Lung (tissue), 11 donors: ENCODE measurements at regions not wholly inside any gene's neighbourhood (a gene's known extent, or its start where the extent isn't known, plus 50 kb on each side); places are given as distances from the start of the nearest gene placed in this dataset.

Experiments used
- ATAC-seq: fragments of 200-7000 bp; cut with Tn5 transposase; one replicate; pipeline ENCODE4 v1.9.1; 2020; ENCODE audit warnings: moderate number of reproducible peaks; ENCODE audit not compliant: insufficient read depth, low FRiP score
- DNase-seq, 3 donors: peaks; one replicate each; pipeline ENCODE4 v3.0.0-alpha.2; 2013 to 2017
- H3K27ac ChIP-seq, 2 donors: one replicate each; pipeline ENCODE4 v1.5.1; 2013; ENCODE audit warnings: mild to moderate bottlenecking in 2 of 2, moderate library complexity in 2 of 2, control low read depth in 1 of 2, inconsistent platforms in 1 of 2, low read depth in 1 of 2, low read length in 1 of 2
- H3K27me3 ChIP-seq, 3 donors: one replicate each; pipeline ENCODE4 v1.5.1; 2013; ENCODE audit warnings: low read length in 2 of 3; ENCODE audit not compliant: control insufficient read depth in 3 of 3, insufficient read depth in 3 of 3
- H3K36me3 ChIP-seq, 4 donors: one replicate each; pipeline ENCODE4 v1.5.1; 2013; ENCODE audit warnings: low read length in 4 of 4, mild to moderate bottlenecking in 1 of 4, moderate library complexity in 1 of 4; ENCODE audit not compliant: control insufficient read depth in 4 of 4, insufficient read depth in 4 of 4
- H3K4me1 ChIP-seq, 5 donors: one replicate each; pipeline ENCODE4 v1.5.1; 2013; ENCODE audit warnings: low read length in 5 of 5, mild to moderate bottlenecking in 2 of 5, moderate library complexity in 1 of 5; ENCODE audit not compliant: control insufficient read depth in 5 of 5, insufficient read depth in 5 of 5
- H3K4me3 ChIP-seq: one replicate; pipeline ENCODE4 v1.5.1; 2013; ENCODE audit warnings: mild to moderate bottlenecking, control low read depth, moderate library complexity
- H3K9ac ChIP-seq, 2 donors: one replicate each; pipeline ENCODE4 v1.5.1; 2013; ENCODE audit warnings: low read length in 2 of 2, control low read depth in 1 of 2; ENCODE audit not compliant: insufficient read depth in 1 of 2
- H3K9me3 ChIP-seq, 4 donors: one replicate each; pipeline ENCODE4 v1.5.1; 2013; ENCODE audit warnings: low read length in 3 of 4, mild to moderate bottlenecking in 1 of 4, moderate library complexity in 1 of 4; ENCODE audit not compliant: control insufficient read depth in 4 of 4, insufficient read depth in 3 of 4
- WGBS, 2 donors: extraction: QIAGEN DNeasy Blood & Tissue Kit; methylation state at CpG; one replicate each; pipeline ENCODE4 v1.1.7; 2013; 5-methylcytosine and 5-hydroxymethylcytosine counted together
- TF ChIP-seq, protein P1 (sequence below): IDR thresholded peaks from 2 replicates; pipeline ENCODE4 v1.5.1; 2012; ENCODE audit warnings: mild to moderate bottlenecking; ENCODE audit errors: control extremely low read depth, extremely low read depth
- donor health status: control.
- donor health status: control.
- donor health status: Bipolar disorder and iron deficiency.
- donor health status: healthy.
- donor health status: DM: yes; HTN: yes; CAD: no.

DNA sequence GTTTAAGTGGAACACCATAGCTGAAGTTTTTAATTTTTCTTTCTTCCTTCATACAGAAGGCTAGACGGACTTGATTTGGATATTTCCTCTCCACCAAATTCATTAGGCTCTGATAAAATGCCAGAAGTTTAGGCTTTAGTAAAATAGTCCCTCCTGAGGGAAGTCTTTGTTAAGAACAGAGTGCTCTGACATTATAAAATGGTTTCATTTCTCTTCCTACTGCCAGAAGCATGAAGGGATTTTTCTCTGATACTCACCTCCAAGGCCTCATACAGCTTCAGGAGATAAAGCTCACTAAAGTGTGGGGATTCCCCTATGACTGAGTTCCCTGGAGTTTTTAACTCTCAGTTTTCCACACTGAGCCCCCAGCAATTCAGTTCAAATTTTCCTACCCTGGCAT lies 1489.6 kb downstream of the REEP3 start:
- H3K27me3 ChIP-seq, result no peaks in the 10 kb centered on the region
- 53 to 72% methylated on average over 1 of the region's 1 CpG for WGBS, 2 donors
- no peaks in the 10 kb centered on the region for H3K9me3 ChIP-seq
- H3K4me3 ChIP-seq, result no peak overlapping the region
- H3K9ac ChIP-seq, result no peak overlapping the region
- ATAC-seq (no peak), DNase-seq (no peak)
- no peaks in the 10 kb centered on the region for H3K36me3 ChIP-seq
- H3K4me1 ChIP-seq, result no peaks in the 10 kb centered on the region
- no peak overlapping the region for H3K27ac ChIP-seq
- TF ChIP-seq, protein P1, sequence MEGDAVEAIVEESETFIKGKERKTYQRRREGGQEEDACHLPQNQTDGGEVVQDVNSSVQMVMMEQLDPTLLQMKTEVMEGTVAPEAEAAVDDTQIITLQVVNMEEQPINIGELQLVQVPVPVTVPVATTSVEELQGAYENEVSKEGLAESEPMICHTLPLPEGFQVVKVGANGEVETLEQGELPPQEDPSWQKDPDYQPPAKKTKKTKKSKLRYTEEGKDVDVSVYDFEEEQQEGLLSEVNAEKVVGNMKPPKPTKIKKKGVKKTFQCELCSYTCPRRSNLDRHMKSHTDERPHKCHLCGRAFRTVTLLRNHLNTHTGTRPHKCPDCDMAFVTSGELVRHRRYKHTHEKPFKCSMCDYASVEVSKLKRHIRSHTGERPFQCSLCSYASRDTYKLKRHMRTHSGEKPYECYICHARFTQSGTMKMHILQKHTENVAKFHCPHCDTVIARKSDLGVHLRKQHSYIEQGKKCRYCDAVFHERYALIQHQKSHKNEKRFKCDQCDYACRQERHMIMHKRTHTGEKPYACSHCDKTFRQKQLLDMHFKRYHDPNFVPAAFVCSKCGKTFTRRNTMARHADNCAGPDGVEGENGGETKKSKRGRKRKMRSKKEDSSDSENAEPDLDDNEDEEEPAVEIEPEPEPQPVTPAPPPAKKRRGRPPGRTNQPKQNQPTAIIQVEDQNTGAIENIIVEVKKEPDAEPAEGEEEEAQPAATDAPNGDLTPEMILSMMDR, result no peak

DNA sequence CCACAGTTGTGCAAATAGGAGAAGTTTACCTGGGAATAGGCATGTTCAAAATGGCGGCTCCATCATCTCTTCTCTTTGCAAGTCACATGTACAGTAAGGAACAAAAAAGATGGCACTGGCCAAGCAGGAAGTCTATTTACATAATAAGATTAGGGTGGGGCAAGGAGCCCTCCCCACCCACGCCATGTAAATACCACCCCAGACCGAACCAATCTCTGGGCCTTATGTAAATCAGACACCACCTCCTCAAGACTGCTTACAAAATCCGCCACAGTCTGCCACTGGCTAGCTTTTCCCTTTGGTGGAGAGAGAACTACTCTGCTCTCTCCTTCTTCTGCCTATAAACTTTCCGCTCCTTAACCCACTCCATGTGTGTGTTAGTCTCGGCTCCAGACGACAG lies 1496.3 kb downstream of the REEP3 start:
- ATAC-seq, result no peak
- TF ChIP-seq, protein P1, result no peak
- Histone ChIP-seq H3K27ac (no peak overlapping the region), H3K36me3 (no peaks in the 10 kb centered on the region), H3K9me3 (peaks cover 0 to 3% (median 0%) of the 10 kb centered on the region in 4 donors), H3K9ac (no peak overlapping the region), H3K4me3 (no peak overlapping the region), H3K27me3 (no peaks in the 10 kb centered on the region), H3K4me1 (no peaks in the 10 kb centered on the region)
- WGBS, 2 donors, result 93 to 95% methylated on average over 7 of the region's 7 CpGs
- no peak for DNase-seq

DNA sequence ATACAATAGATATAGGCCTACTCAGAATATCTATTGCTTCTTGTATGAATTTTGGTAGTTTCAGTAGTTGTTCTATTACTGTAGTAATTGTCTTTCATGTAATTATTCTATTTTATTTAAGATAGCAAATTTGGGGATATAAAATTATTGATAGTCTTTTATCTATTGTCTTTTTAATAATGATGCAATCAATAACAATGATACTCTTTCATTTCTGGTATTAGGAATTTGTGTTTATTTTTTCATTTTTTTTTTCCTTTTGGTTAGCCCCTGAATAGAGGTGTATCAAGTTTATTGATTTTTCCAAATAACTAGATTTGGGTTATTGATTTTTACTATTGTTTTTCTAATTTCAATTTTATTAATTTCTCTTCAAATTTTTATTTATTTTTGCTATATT lies 1503.7 kb downstream of the REEP3 start:
- no peaks in the 10 kb centered on the region for H3K4me1 ChIP-seq
- DNase-seq (no peak), ATAC-seq (no peak)
- H3K4me3 ChIP-seq, result no peak overlapping the region
- no peak overlapping the region for H3K27ac ChIP-seq
- TF ChIP-seq, protein P1, result no peak
- H3K9me3 ChIP-seq, result peaks cover 0 to 4% (median 0%) of the 10 kb centered on the region in 4 donors
- H3K9ac ChIP-seq, result no peak overlapping the region
- H3K27me3 ChIP-seq, result no peaks in the 10 kb centered on the region
- no peaks in the 10 kb centered on the region for H3K36me3 ChIP-seq

DNA sequence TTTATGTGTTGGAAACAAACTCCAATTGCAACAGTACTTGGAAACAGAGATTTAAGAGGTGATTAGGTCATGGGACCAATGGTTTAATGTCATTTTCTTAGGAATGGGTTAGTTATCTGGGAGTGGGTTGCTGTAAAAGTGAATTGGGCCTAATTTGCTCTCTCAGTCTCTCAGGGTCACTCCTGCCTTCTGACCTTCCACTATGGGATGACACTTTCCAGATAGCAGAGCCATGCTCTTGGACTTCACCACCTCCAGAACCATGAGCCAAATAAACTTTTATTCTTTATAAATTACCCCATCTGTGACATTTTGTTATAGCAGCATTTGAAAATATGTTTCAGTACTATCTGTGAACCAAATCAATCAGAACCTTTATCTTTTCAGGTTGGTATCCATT lies 1509.1 kb downstream of the REEP3 start:
- no peak for ATAC-seq
- H3K27me3 ChIP-seq, result no peaks in the 10 kb centered on the region
- H3K4me1 ChIP-seq, result no peaks in the 10 kb centered on the region
- H3K9me3 ChIP-seq, result peaks cover 0 to 10% (median 3%) of the 10 kb centered on the region in 4 donors
- H3K27ac ChIP-seq, result no peak overlapping the region
- H3K36me3 ChIP-seq, result no peaks in the 10 kb centered on the region
- TF ChIP-seq, protein P1, result no peak
- no peak overlapping the region for H3K4me3 ChIP-seq
- H3K9ac ChIP-seq, result no peak overlapping the region
- no peak for DNase-seq
